ENCODE measurements at regions not wholly inside any gene's neighbourhood (a gene's known extent, or its start where the extent isn't known, plus 50 kb on each side); places are given as distances from the start of the nearest gene placed in this dataset.

- H3K27ac ChIP-seq = no peak overlapping the region
- in situ Hi-C loops (cut with MboI; ENCODE audit: low sequenced_read_pairs in 4 of 4) = no loop called here
Measured at GRCh38 chr1:199799116-199799515, 228.4 kb upstream of the NR5A2 start.

DNA sequence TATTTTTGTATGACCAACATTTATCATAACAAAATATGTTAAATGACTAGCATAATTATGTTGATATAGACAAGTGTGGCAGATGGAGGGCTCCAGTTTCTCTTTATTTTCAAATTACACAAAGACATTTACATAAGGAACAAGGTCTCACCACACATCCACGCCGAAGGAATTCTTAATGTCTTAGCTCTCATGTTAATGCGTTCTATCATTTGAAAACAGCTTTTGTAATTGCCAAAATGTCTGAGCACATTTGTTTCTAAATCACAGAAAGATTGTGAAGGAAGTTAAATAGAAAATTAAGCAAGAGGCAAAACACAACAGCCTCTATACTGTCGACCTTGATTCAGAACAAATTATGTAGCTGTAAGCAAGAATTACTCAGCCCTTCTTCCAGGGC is 223.0 kb upstream of the NR5A2 start:
- TF ChIP-seq CTCF (IDR thresholded peaks at IDR 0.05 in 4 of 5, conservative IDR thresholded peaks at IDR 0.05 in 1 of 5) (no peak), POLR2A (IDR thresholded peaks at IDR 0.05) (no peak)
- in situ Hi-C loops (cut with MboI; ENCODE audit: low sequenced_read_pairs in 4 of 4) = no loop called here
- Histone ChIP-seq H3K9me3 (no peaks in the 10 kb centered on the region), H3K27ac (no peak overlapping the region), H3K27me3 (no peaks in the 10 kb centered on the region), H3K36me3 (no peaks in the 10 kb centered on the region), H3K4me1 (no peaks in the 10 kb centered on the region), H3K4me3 (no peak overlapping the region)
- intact Hi-C loops (cut with DNase I; ENCODE audit: low total_unique reads) = no loop called here
- no peak for DNase-seq
- ATAC-seq = no peak

More at GRCh38 chr1:199799116-199799515, 228.4 kb upstream of the NR5A2 start:
- ATAC-seq = no peak
- Histone ChIP-seq H3K27me3 (no peaks in the 10 kb centered on the region), H3K36me3 (no peaks in the 10 kb centered on the region), H3K9me3 (no peaks in the 10 kb centered on the region), H3K4me1 (no peaks in the 10 kb centered on the region), H3K4me3 (no peak overlapping the region)
- DNase-seq = no peak
- no peak for TF ChIP-seq POLR2A (IDR thresholded peaks at IDR 0.05)
- intact Hi-C loops (cut with DNase I; ENCODE audit: low total_unique reads) = no loop called here

- Histone ChIP-seq H3K4me1 (no peaks in the 10 kb centered on the region), H3K27me3 (no peaks in the 10 kb centered on the region), H3K9me3 (no peaks in the 10 kb centered on the region), H3K36me3 (no peaks in the 10 kb centered on the region), H3K4me3 (no peak overlapping the region), H3K27ac (no peak overlapping the region)
- intact Hi-C loops (cut with DNase I; ENCODE audit: low total_unique reads) = no loop called here
- ATAC-seq = no peak
- in situ Hi-C loops (cut with MboI; ENCODE audit: low sequenced_read_pairs in 4 of 4) = no loop called here
- TF ChIP-seq CTCF (IDR thresholded peaks at IDR 0.05 in 4 of 5, conservative IDR thresholded peaks at IDR 0.05 in 1 of 5) (no peak), POLR2A (IDR thresholded peaks at IDR 0.05) (no peak)
- no peak for DNase-seq
Measured at GRCh38 chr1:199808110-199808870, 219.2 kb upstream of the NR5A2 start.

DNA sequence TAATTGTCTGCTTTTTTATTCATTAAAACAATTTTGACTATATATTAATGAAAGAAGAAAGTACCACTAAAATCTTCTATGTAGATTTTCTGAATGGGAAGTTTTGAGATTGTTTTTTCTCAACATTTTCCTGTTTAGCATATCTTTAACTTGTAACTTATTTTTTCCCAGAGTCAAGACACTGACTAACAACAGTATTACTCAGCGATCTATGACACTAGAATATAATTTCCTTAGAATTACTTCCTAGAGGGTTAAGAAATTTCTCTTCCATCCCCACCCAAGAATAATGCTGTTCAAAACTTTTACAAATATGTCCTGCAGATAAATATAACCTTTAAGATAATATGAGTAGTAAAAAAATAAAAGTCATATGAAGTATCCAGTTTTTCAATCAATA is 218.2 kb upstream of the NR5A2 start:
- Histone ChIP-seq H3K9me3 (no peaks in the 10 kb centered on the region), H3K36me3 (no peaks in the 10 kb centered on the region), H3K4me1 (no peaks in the 10 kb centered on the region), H3K4me3 (no peak overlapping the region), H3K27me3 (no peaks in the 10 kb centered on the region), H3K27ac (no peak overlapping the region)
- TF ChIP-seq CTCF (IDR thresholded peaks at IDR 0.05 in 4 of 5, conservative IDR thresholded peaks at IDR 0.05 in 1 of 5) (no peak), POLR2A (IDR thresholded peaks at IDR 0.05) (no peak)
- in situ Hi-C loops (cut with MboI; ENCODE audit: low sequenced_read_pairs in 4 of 4) = no loop called here
- ATAC-seq (no peak), DNase-seq (no peak)
- intact Hi-C loops (cut with DNase I; ENCODE audit: low total_unique reads) = no loop called here

DNA sequence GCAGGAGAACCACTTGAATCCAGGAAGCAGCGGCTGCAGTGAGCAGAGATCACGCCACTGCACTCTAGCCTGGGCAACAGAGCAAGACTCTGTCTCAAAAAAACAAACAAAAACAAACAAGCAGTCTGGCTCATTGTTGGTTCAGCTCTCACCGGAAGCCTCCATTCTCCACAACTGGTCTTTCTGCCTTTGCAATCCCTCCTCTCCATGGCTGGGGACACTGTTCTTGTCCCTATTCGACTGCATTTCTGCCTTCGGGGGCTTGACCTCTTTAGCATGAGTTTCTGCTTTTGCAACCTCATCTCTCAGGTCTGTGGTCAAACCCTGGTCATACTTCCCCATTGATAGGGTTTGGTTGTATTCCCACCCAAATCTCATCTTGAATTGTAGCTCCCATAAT is 216.3 kb upstream of the NR5A2 start:
- intact Hi-C loops (cut with DNase I; ENCODE audit: low total_unique reads) = no loop called here
- DNase-seq (no peak), ATAC-seq (no peak)
- no peaks in the 10 kb centered on the region for H3K9me3 ChIP-seq
- H3K4me3 ChIP-seq = no peak overlapping the region
- no peaks in the 10 kb centered on the region for H3K27me3 ChIP-seq
- TF ChIP-seq CTCF (IDR thresholded peaks at IDR 0.05 in 4 of 5, conservative IDR thresholded peaks at IDR 0.05 in 1 of 5) (no peak), POLR2A (IDR thresholded peaks at IDR 0.05) (no peak)
- no peak overlapping the region for H3K27ac ChIP-seq
- H3K4me1 ChIP-seq = no peaks in the 10 kb centered on the region
- in situ Hi-C loops (cut with MboI; ENCODE audit: low sequenced_read_pairs in 4 of 4) = no loop called here
- H3K36me3 ChIP-seq = no peaks in the 10 kb centered on the region

Measured in gastrocnemius medialis (tissue), 4 donors.